ENCODE measurements at regions not wholly inside any gene's neighbourhood (a gene's known extent, or its start where the extent isn't known, plus 50 kb on each side); places are given as distances from the start of the nearest gene placed in this dataset.

DNA sequence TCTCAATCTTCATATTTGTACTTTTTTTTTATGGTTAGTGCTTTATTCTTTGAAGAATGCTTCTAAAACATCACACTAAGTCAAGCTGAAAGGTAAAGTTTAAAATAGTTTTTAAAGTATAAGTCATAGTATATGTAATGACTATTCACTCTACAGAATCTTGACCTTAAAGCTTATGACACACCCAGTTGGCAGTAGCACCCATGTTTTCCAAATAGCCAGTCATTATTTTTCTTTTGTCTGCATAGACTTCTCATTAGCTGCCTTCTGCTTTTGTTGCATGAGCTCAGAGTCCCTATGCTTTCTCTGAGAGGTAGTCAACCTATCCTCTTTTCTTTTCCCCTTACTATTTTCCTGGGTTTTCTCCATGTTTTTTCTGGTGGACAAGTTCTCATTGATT lies 231.5 kb downstream of the PCDH18 start:
- TF ChIP-seq POLR2AphosphoS5 (IDR thresholded peaks at IDR 0.05; ENCODE audit: low read depth, low read length) (no peak), CTCF (IDR thresholded peaks at IDR 0.05) (no peak), SIN3A (IDR thresholded peaks at IDR 0.05; ENCODE audit: borderline replicate concordance, insufficient read depth, low read depth, low read length) (no peak), REST (IDR thresholded peaks at IDR 0.05; ENCODE audit: insufficient read depth in 1 of 2, low read depth in 2 of 2, low read length in 1 of 2) (no peak), TCF7L2 (IDR thresholded peaks at IDR 0.05; ENCODE audit: low read depth, low read length) (no peak)

Measured in Panc1 (cell line).